NCI-H510A (cell line): ENCODE measurements at regions not wholly inside any gene's neighbourhood (a gene's known extent, or its start where the extent isn't known, plus 50 kb on each side); places are given as distances from the start of the nearest gene placed in this dataset.

Source experiments
- DNase-seq: peaks from one replicate; lab custom pipeline; 2025; lab: John Stamatoyannopoulos, UW

GRCh38 chr15:62573876-62574275 is 408.8 kb upstream of the C2CD4B start:
- no peak for DNase-seq

- no peak for DNase-seq
These were observed 413.5 kb upstream of the C2CD4B start for GRCh38 chr15:62578546-62578945.

GRCh38 chr15:62578960-62579359 is 413.9 kb upstream of the C2CD4B start:
- no peak for DNase-seq

GRCh38 chr15:62579842-62580241 is 414.8 kb upstream of the C2CD4B start:
- no peak for DNase-seq

- DNase-seq, result no peak
These were observed 417.5 kb upstream of the C2CD4B start for GRCh38 chr15:62582580-62582979.

- DNase-seq, result no peak
These were observed 419.5 kb upstream of the C2CD4B start for GRCh38 chr15:62584301-62585235.

GRCh38 chr15:62588938-62589670 is 424.0 kb upstream of the C2CD4B start:
- no peak for DNase-seq

- DNase-seq, result no peak
These were observed 427.1 kb upstream of the C2CD4B start for GRCh38 chr15:62591842-62592838.

GRCh38 chr15:62592920-62593319 is 427.8 kb upstream of the C2CD4B start:
- DNase-seq, result no peak

GRCh38 chr15:62593681-62594399 is 428.8 kb upstream of the C2CD4B start:
- DNase-seq, result peak; percentile 15

- no peak for DNase-seq
These were observed 433.1 kb upstream of the C2CD4B start for GRCh38 chr15:62598217-62598616.

GRCh38 chr15:62599791-62600777 is 435.0 kb upstream of the C2CD4B start:
- DNase-seq, result no peak

GRCh38 chr15:62601777-62602545 is 436.9 kb upstream of the C2CD4B start:
- no peak for DNase-seq

- no peak for DNase-seq
These were observed 438.7 kb upstream of the C2CD4B start for GRCh38 chr15:62603742-62604141.

GRCh38 chr15:62605282-62605681 is 437.3 kb upstream of the TPM1 start:
- no peak for DNase-seq

GRCh38 chr15:62606376-62607113 is 436.0 kb upstream of the TPM1 start:
- DNase-seq, result no peak

GRCh38 chr15:62607114-62607462 is 435.5 kb upstream of the TPM1 start:
- DNase-seq, result no peak

- DNase-seq, result no peak
These were observed 434.9 kb upstream of the TPM1 start for GRCh38 chr15:62607643-62608042.

- no peak for DNase-seq
These were observed 434.2 kb upstream of the TPM1 start for GRCh38 chr15:62608369-62608768.
